Neutrophil (primary cell): ENCODE measurements at regions not wholly inside any gene's neighbourhood (a gene's known extent, or its start where the extent isn't known, plus 50 kb on each side); places are given as distances from the start of the nearest gene placed in this dataset.

Source experiments
- H3K27ac ChIP-seq: fragments of 200-600 bp; sonication (generic); 2 replicates; pipeline ENCODE4 v1.5.1; 2016; ENCODE audit warnings: mild to moderate bottlenecking, moderate library complexity
- H3K27me3 ChIP-seq: fragments of 200-600 bp; sonication (generic); 2 replicates; pipeline ENCODE4 v1.6.0; 2016; ENCODE audit warnings: mild to moderate bottlenecking
- H3K36me3 ChIP-seq: fragments of 200-600 bp; sonication (generic); 2 replicates; pipeline ENCODE4 v1.5.1; 2017
- H3K4me1 ChIP-seq, 2 experiments: fragments of 200-600 bp in 1 of 2; sonication (generic) in 1 of 2; 1 replicate in 1 of 2; 2 replicates in 1 of 2; pipeline versions ENCODE4 v1.5.1 to v1.6.1; 2013 to 2016; ENCODE audit warnings: low read depth in 1 of 2, low read length in 1 of 2, mild to moderate bottlenecking in 1 of 2, moderate library complexity in 1 of 2; ENCODE audit not compliant: control insufficient read depth in 1 of 2, insufficient read depth in 1 of 2
- H3K4me3 ChIP-seq, 2 experiments: fragments of 200-600 bp in 1 of 2; sonication (generic) in 1 of 2; 1 replicate in 1 of 2; 2 replicates in 1 of 2; pipeline ENCODE4 v1.5.1; 2013 to 2016; ENCODE audit warnings: low read depth in 1 of 2, low read length in 1 of 2, mild to moderate bottlenecking in 1 of 2, moderate library complexity in 1 of 2
- H3K9me3 ChIP-seq: fragments of 200-600 bp; sonication (generic); 2 replicates; pipeline ENCODE4 v1.5.1; 2016
- TF ChIP-seq, protein P1 (sequence below): fragments of 200-600 bp; sonication (generic); IDR thresholded peaks from 2 replicates; pipeline ENCODE4 v1.5.1; 2016; ENCODE audit warnings: antibody characterized with exemption

DNA sequence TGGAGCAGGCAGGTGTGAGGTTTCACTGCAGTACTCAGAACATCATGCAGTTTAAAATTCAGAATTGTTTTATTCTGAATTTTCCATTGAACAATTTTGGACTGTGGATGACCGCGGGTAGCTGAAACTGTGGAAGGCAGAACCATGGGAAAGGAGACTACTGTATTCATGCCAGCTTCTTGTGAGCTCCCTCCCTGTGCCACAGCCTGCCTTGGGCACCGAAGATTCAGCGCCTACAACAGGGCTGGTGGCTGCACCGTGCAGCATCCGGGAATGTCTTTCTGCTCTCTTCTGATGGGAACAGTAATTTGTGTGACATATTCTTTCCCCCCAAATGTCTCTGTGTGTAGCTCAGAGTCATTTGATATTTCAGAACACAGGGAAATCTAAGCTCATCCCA, 118.5 kb upstream of the NKX1-1 start:
- TF ChIP-seq, protein P1, sequence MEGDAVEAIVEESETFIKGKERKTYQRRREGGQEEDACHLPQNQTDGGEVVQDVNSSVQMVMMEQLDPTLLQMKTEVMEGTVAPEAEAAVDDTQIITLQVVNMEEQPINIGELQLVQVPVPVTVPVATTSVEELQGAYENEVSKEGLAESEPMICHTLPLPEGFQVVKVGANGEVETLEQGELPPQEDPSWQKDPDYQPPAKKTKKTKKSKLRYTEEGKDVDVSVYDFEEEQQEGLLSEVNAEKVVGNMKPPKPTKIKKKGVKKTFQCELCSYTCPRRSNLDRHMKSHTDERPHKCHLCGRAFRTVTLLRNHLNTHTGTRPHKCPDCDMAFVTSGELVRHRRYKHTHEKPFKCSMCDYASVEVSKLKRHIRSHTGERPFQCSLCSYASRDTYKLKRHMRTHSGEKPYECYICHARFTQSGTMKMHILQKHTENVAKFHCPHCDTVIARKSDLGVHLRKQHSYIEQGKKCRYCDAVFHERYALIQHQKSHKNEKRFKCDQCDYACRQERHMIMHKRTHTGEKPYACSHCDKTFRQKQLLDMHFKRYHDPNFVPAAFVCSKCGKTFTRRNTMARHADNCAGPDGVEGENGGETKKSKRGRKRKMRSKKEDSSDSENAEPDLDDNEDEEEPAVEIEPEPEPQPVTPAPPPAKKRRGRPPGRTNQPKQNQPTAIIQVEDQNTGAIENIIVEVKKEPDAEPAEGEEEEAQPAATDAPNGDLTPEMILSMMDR = no peak
- H3K27me3 ChIP-seq = peaks cover 85% of the 10 kb centered on the region
- no peak overlapping the region for H3K27ac ChIP-seq
- no peaks in the 10 kb centered on the region for H3K36me3 ChIP-seq
- no peaks in the 10 kb centered on the region for H3K9me3 ChIP-seq
- no peak overlapping the region for H3K4me3 ChIP-seq
- no peaks in the 10 kb centered on the region for H3K4me1 ChIP-seq

DNA sequence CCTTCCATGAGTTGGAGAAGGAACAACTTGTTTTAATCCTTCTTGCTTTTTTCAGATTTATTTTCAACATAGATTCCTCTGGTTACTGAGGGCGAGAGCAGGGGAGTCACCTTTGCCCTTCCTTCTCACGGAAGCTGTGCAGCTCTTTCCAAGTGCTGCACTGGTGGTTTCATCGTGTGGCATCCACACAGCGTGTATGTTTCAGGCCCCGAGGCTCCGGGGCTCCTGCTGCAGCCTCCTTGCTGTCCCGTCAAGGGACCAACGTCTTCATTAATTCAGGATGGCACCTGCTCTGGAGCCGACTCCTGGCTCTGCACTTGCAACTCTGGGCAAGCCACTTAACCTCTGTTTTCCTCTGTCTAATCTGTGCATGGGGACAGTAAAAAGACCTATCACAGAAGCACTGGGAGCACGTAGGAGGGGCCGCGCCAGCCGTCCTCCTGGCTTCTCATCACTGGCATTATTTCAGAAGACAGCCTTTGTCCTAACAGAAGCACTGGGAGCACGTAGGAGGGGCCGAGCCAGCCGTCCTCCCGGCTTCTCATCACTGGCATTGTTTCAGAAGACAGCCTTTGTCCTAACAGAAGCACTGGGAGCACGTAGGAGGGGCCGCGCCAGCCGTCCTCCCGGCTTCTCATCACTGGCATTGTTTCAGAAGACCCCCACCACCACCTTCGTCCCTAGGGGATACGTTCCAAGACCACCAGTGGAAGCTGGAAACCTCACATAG, 117.8 kb upstream of the NKX1-1 start:
- TF ChIP-seq, protein P1 = no peak

DNA sequence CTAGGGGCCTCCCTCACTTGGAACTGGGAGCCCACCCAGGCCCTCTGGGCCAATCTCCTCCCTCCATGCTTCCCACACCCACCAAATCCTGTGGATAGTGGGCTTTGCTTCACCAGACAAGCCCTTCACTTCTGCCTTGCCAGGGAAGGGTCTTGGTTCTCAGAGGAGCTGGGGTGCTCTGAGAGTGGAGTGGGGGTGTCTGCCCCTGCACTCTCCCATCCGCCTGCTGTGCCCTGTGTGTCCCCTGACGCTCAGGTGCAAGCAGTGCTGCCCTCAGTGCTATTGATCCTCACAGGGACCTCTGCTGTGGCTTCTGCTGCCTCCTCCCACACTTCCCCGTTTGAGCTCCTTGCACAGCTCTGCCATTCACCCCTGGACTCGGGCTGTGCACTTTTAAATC, 117.3 kb upstream of the NKX1-1 start:
- H3K27me3 ChIP-seq = peaks cover 85% of the 10 kb centered on the region
- TF ChIP-seq, protein P1 = no peak

More for the DNA sequence above, 117.8 kb upstream of the NKX1-1 start:
- H3K36me3 ChIP-seq = no peaks in the 10 kb centered on the region
- no peak overlapping the region for H3K27ac ChIP-seq
- H3K4me3 ChIP-seq = no peak overlapping the region
- no peaks in the 10 kb centered on the region for H3K4me1 ChIP-seq
- peaks cover 85% of the 10 kb centered on the region for H3K27me3 ChIP-seq
- H3K9me3 ChIP-seq = no peaks in the 10 kb centered on the region

DNA sequence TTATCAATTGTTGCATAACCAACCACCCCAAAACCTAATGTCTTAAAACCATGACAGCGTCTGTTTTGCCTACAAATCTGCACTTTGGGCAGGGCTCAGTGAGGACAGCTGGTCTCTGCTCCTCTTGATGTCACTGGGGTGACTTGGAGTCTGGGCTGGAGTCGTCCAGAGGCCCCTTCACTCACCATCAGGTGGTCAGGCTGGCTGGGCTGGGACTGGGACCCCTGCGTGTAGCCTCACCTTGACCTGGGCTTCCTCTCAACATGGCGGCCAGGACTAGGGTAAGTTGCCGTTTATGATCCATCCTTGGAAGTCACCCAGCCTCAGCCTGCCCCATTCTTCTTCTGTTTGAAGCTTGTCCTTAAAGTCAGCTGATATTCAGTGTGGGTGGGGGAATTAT, 116.8 kb upstream of the NKX1-1 start:
- H3K27me3 ChIP-seq = peaks cover 85% of the 10 kb centered on the region

More for the DNA sequence above, 117.3 kb upstream of the NKX1-1 start:
- Histone ChIP-seq H3K27ac (no peak overlapping the region), H3K9me3 (no peaks in the 10 kb centered on the region), H3K4me1 (no peaks in the 10 kb centered on the region), H3K36me3 (no peaks in the 10 kb centered on the region), H3K4me3 (no peak overlapping the region)

DNA sequence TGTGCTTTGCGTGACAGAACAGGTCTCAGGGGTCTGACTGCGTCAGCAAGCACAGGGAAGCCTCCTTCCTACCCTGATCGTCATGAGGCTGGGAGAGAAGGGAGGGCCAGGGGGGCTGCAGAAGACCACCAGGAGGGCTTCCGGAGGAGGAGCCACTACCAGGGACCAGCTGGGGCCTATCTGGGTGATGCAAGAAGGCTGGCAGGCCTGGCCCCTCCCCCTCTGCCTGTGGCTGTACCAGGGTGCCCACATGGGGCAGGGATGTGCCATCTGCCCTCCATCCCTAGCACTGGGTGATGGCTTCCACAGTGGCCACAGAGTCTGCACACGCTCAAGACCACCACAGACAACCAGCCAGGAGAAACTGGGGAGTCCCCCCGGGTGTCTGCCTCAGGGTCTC, 116.4 kb upstream of the NKX1-1 start:
- Histone ChIP-seq H3K27me3 (peaks cover 85% of the 10 kb centered on the region), H3K9me3 (no peaks in the 10 kb centered on the region), H3K4me3 (no peak overlapping the region), H3K4me1 (no peaks in the 10 kb centered on the region), H3K27ac (no peak overlapping the region), H3K36me3 (no peaks in the 10 kb centered on the region)
- TF ChIP-seq, protein P1 = no peak

More for the DNA sequence above, 116.8 kb upstream of the NKX1-1 start:
- Histone ChIP-seq H3K36me3 (no peaks in the 10 kb centered on the region), H3K4me1 (no peaks in the 10 kb centered on the region), H3K9me3 (no peaks in the 10 kb centered on the region), H3K4me3 (no peak overlapping the region), H3K27ac (no peak overlapping the region)
- TF ChIP-seq, protein P1 = no peak
